ENCODE measurements at regions not wholly inside any gene's neighbourhood (a gene's known extent, or its start where the extent isn't known, plus 50 kb on each side); places are given as distances from the start of the nearest gene placed in this dataset.

GRCh38 chr7:36040679-36041078, 112.4 kb upstream of the EEPD1 start:
- Histone ChIP-seq H3K36me3 (no peaks in the 10 kb centered on the region), H3K27me3 (no peaks in the 10 kb centered on the region), H3K4me3 (no peak overlapping the region), H3K4me1 (peaks cover 9 to 21% of the 10 kb centered on the region in 2 donors), H3K9me3 (no peaks in the 10 kb centered on the region), H3K27ac (peak overlapping the region in 1 of 2 donors; percentile 7)
- no peak for DNase-seq
- no peak for ATAC-seq
- intact Hi-C loops (cut with DNase I): no loop called here
- no peak for TF ChIP-seq CTCF (IDR thresholded peaks at IDR 0.05)

- Histone ChIP-seq H3K9me3 (no peaks in the 10 kb centered on the region), H3K36me3 (no peaks in the 10 kb centered on the region), H3K4me3 (no peak overlapping the region), H3K27ac (peak overlapping the region in 1 of 2 donors; percentile 30), H3K4me1 (peaks cover 27 to 33% of the 10 kb centered on the region in 2 donors), H3K27me3 (no peaks in the 10 kb centered on the region)
- ATAC-seq: no peak
- DNase-seq: no peak
- TF ChIP-seq CTCF (IDR thresholded peaks at IDR 0.05): no peak
- intact Hi-C loops (cut with DNase I): no loop called here
Observed at GRCh38 chr7:36044101-36044892, 108.8 kb upstream of the EEPD1 start.

GRCh38 chr7:36045326-36045725, 107.7 kb upstream of the EEPD1 start:
- ATAC-seq (peak; percentile 59), DNase-seq (peak in 2 of 4 donors; percentile 67 to 81)
- Histone ChIP-seq H3K9me3 (no peaks in the 10 kb centered on the region), H3K4me1 (peaks cover 27 to 33% of the 10 kb centered on the region in 2 donors), H3K27me3 (no peaks in the 10 kb centered on the region), H3K36me3 (no peaks in the 10 kb centered on the region), H3K27ac (peak overlapping the region; percentile 26 to 53), H3K4me3 (no peak overlapping the region)
- TF ChIP-seq CTCF (IDR thresholded peaks at IDR 0.05): no peak
- intact Hi-C loops (cut with DNase I): no loop called here

GRCh38 chr7:36045830-36046341, 107.2 kb upstream of the EEPD1 start:
- no peak for TF ChIP-seq CTCF (IDR thresholded peaks at IDR 0.05)
- Histone ChIP-seq H3K36me3 (no peaks in the 10 kb centered on the region), H3K4me1 (peaks cover 27 to 33% of the 10 kb centered on the region in 2 donors), H3K27me3 (no peaks in the 10 kb centered on the region), H3K4me3 (no peak overlapping the region), H3K27ac (peak overlapping the region; percentile 26 to 53), H3K9me3 (no peaks in the 10 kb centered on the region)
- DNase-seq: no peak
- intact Hi-C loops (cut with DNase I): no loop called here
- no peak for ATAC-seq

- no peaks in the 10 kb centered on the region for H3K36me3 ChIP-seq
- no peaks in the 10 kb centered on the region for H3K27me3 ChIP-seq
- H3K27ac ChIP-seq: no peak overlapping the region
- DNase-seq: no peak
- no peak overlapping the region for H3K4me3 ChIP-seq
- no peaks in the 10 kb centered on the region for H3K9me3 ChIP-seq
- TF ChIP-seq CTCF (IDR thresholded peaks at IDR 0.05): no peak
- peaks cover 27 to 33% of the 10 kb centered on the region in 2 donors for H3K4me1 ChIP-seq
- ATAC-seq: no peak
- intact Hi-C loops (cut with DNase I): no loop called here
Observed at GRCh38 chr7:36047091-36047658, 105.9 kb upstream of the EEPD1 start.

Data from left lung (tissue), 4 donors.